ENCODE measurements at regions not wholly inside any gene's neighbourhood (a gene's known extent, or its start where the extent isn't known, plus 50 kb on each side); places are given as distances from the start of the nearest gene placed in this dataset.

DNA sequence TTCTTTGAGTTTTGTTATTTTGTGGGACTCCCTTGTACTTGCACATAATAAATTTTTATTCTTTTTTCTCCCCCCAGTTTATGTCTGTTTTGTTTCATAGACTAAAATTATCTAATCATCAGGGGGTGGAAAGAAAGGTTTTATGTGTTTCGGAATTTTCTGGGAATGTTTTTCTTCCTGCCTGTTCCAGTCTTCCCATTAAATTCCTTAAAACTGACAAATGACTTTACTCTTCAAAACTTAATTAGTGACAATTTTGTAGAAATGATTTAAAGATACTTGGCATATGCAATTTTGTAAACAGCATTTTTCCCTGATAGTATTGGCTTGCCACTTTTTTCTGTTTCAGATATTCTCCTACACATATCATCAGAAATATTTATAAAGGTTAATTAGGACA, 1813.4 kb downstream of the PCDH9 start:
- TF ChIP-seq YY1 (IDR thresholded peaks at IDR 0.05; ENCODE audit: insufficient read depth, insufficient read length), result no peak
- no peak for TF ChIP-seq ZNF274 (IDR thresholded peaks at IDR 0.05; ENCODE audit: low read depth, low read length)
